DOHH2 (cell line): ENCODE measurements at regions not wholly inside any gene's neighbourhood (a gene's known extent, or its start where the extent isn't known, plus 50 kb on each side); places are given as distances from the start of the nearest gene placed in this dataset.

ENCODE experiments used
- EZH2phosphoT487 ChIP-seq: fragments of 200-600 bp; sonication (generic); IDR thresholded peaks from 2 replicates; pipeline ENCODE4 v1.6.1; 2017; ENCODE audit warnings: borderline replicate concordance, mild to moderate bottlenecking, antibody characterized with exemption, low read length, moderate library complexity, mixed read lengths
- TF ChIP-seq, protein P1 (sequence below): fragments of 200-600 bp; sonication (generic); IDR thresholded peaks from one replicate; pipeline ENCODE4 v1.5.1; 2014; ENCODE audit warnings: antibody characterized with exemption, mild to moderate bottlenecking, low read depth, low read length; ENCODE audit not compliant: poor library complexity, severe bottlenecking

DNA sequence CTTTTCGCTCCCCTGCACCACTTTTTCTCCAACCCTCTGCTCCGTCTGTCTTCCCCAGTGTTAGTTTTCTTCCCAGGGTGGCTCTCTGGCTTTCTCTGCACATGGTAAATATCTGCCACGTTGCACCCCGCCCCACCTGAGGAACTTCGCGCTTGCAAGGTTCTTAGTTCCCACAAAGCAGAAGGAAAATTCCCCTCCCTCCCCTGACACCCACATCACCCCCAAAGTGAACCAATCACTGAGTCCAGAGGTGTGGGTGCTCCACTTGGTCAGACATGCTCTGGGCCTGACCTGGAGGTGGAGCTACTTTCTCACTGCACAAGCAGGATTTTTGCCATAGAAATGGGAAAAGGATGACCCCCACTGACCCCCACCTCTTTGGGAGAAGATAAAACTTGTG lies 415.0 kb downstream of the FUT8 start:
- TF ChIP-seq, protein P1, sequence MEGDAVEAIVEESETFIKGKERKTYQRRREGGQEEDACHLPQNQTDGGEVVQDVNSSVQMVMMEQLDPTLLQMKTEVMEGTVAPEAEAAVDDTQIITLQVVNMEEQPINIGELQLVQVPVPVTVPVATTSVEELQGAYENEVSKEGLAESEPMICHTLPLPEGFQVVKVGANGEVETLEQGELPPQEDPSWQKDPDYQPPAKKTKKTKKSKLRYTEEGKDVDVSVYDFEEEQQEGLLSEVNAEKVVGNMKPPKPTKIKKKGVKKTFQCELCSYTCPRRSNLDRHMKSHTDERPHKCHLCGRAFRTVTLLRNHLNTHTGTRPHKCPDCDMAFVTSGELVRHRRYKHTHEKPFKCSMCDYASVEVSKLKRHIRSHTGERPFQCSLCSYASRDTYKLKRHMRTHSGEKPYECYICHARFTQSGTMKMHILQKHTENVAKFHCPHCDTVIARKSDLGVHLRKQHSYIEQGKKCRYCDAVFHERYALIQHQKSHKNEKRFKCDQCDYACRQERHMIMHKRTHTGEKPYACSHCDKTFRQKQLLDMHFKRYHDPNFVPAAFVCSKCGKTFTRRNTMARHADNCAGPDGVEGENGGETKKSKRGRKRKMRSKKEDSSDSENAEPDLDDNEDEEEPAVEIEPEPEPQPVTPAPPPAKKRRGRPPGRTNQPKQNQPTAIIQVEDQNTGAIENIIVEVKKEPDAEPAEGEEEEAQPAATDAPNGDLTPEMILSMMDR = no peak
- TF ChIP-seq EZH2phosphoT487 = no peak
